ENCODE measurements at regions not wholly inside any gene's neighbourhood (a gene's known extent, or its start where the extent isn't known, plus 50 kb on each side); places are given as distances from the start of the nearest gene placed in this dataset.
"Not testable (repeated sequence)": the region's sequence is repeated elsewhere in the genome, so short reads cannot be mapped to it uniquely, and the experiment has no call there.

DNA sequence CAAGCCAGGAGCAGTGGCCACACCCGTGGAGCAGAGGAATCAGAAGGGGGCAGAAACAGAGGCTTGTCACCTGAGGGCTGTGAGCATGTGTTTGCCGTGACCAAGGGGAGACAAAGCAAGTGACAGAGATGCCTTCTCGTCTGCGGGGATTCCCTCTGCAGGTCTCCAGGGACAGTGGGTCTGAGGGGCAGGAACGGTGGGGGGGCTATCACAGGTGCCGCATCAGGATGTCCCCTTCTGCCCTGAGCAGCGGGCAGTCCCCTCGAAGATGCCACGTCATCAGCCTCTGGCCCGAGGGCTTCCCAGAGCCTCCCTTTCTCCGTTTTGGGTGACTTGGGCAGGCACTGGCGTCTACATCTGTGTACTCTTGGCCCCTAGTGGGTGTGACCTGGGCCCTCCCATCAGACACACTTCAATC, 338.7 kb downstream of the PREX1 start:
- TF ChIP-seq CTBP1 (IDR thresholded peaks at IDR 0.05; ENCODE audit: borderline replicate concordance) (no peak), ARNT (IDR thresholded peaks at IDR 0.05) (no peak), ELF4 (IDR thresholded peaks at IDR 0.05) (no peak), HDGF (IDR thresholded peaks at IDR 0.05; ENCODE audit: borderline replicate concordance) (no peak), NFRKB (IDR thresholded peaks at IDR 0.05) (no peak), FOXM1 (IDR thresholded peaks at IDR 0.05; ENCODE audit: borderline replicate concordance) (no peak), FOXK2 (IDR thresholded peaks at IDR 0.05) (no peak), SUZ12 (IDR thresholded peaks at IDR 0.05) (no peak), SP1 (IDR thresholded peaks at IDR 0.05) (no peak), TARDBP (IDR thresholded peaks at IDR 0.05) (no peak)
- TF ChIP-seq, protein P1, sequence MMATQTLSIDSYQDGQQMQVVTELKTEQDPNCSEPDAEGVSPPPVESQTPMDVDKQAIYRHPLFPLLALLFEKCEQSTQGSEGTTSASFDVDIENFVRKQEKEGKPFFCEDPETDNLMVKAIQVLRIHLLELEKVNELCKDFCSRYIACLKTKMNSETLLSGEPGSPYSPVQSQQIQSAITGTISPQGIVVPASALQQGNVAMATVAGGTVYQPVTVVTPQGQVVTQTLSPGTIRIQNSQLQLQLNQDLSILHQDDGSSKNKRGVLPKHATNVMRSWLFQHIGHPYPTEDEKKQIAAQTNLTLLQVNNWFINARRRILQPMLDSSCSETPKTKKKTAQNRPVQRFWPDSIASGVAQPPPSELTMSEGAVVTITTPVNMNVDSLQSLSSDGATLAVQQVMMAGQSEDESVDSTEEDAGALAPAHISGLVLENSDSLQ (IDR thresholded peaks at IDR 0.05): no peak
- ChIA-PET POLR2A (no interaction called here), CTCF (no interaction called here)
- no peak for DNase-seq (ENCODE audit: extremely low spot score)

DNA sequence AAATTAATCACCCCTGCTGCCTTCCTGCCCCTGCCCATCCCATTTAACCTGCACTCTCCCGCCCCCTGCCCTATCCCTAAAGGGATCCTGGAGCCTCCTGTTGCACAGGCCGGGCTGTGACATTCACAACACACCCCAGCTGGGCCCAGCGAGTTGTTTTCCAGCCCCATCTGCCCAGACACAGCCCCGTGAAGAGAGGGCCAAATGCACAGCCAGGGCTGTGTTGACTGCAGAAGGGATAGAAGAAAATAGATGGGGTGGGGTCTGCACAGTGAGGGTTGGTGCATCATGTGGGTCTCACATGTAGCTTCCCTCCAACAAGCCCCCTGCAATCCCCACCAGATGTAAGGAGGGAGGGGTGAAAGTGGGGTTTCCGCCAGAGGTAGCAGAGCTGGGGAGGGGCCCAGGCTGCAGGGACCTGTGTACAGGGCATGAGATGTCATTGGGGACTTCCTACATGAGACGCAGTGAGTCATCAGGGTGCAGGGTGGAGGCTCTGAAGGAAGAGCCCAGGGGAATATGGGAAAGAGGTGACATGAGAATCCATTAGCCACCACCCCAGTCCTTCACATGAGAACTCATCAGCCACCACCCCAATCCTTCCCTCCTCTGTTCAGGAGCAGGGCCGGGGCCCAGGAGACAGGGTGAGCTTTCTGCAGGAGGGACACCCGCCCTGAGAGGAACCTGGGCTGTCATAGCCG, 339.3 kb downstream of the PREX1 start:
- CTCF ChIA-PET; POLR2A ChIA-PET; DNase-seq (ENCODE audit: extremely low spot score): not testable (repeated sequence)

DNA sequence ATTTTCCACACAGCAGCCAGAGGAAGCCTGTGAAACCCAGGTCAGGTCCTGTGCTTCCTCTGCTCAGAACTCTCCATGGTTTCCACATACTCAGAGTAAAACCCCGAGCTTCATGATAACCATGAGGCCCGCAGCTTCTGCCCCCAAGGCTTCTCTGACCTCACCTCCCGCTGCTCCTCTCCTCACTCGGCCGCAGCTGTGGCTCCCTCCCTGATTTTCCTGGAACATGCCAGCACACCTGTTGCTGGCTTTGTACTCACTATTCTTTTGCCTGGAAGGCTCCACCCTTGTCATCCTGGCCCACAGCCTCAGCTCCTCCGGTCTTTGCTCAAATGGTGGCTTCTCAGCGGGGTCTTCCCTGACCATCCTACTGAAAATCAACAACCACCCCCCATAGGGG, 341.7 kb downstream of the PREX1 start:
- ChIA-PET CTCF (no interaction called here), POLR2A (no interaction called here)
- no peak for TF ChIP-seq SP1 (IDR thresholded peaks at IDR 0.05)
- DNase-seq (ENCODE audit: extremely low spot score): no peak

DNA sequence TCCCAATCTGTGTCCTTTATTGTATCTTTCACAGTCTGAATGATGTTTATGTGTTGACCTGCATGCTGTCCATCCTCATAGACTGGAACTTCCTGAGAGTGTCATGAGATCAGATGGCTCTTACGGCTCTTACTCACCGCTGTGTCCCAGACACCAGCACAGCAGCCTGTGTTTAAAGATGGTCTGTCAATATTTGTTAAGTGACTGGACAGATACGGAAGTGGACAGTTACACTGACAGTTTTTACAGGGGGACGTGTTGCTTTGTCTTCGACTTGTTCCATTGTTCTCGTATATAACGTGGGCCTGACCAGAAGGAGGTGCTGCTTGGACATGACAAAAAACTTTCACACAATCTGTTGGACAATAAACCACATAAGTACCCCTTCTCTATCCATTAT, 342.6 kb downstream of the PREX1 start:
- POLR2A ChIA-PET; DNase-seq (ENCODE audit: extremely low spot score); CTCF ChIA-PET: not testable (repeated sequence)

DNA sequence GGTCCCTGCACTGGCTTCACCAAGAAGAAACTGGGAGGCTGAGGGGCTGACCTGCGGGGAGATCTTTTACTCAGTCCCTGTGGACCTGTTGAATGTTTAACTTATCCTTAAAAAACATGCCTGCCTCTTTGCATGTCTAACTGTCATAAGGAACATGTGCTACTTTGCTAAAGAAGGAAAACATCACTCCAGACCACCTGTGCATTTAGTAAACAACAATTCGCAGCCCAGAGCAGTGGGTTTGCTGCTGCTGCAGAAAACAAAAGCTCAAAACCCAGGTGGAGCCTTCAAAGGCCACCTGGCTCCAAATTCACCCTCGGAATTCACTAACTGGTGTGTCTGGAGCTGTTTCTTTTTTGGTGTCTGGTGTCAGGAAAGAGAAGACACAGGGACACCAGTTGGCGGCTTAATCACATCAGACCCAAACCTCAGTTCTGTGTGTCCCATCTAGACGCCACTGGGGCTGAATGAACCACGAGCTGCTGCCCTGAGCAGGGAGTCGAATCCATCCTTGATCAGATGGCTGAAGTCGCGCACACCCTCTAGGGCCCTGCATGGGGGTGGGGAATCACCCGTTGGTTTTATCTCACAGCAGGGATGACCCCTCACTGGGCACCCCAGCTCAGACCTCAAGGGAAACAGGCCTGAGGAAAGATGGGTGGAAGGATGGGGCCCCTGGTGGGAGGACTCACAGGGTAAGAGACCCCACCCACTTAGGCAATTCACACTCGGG, 344.3 kb downstream of the PREX1 start:
- no peak for DNase-seq (ENCODE audit: extremely low spot score)
- ChIA-PET CTCF (no interaction called here), POLR2A (no interaction called here)
- TF ChIP-seq LEF1 (IDR thresholded peaks at IDR 0.05; ENCODE audit: borderline replicate concordance): no peak
- TF ChIP-seq FOXA1 (IDR thresholded peaks at IDR 0.05): no peak
- no peak for TF ChIP-seq L3MBTL2 (conservative IDR thresholded peaks at IDR 0.05)
- TF ChIP-seq CTBP1 (IDR thresholded peaks at IDR 0.05; ENCODE audit: borderline replicate concordance): no peak
- no peak for TF ChIP-seq FOXM1 (IDR thresholded peaks at IDR 0.05; ENCODE audit: borderline replicate concordance)
- no peak for TF ChIP-seq ELF4 (IDR thresholded peaks at IDR 0.05)
- no peak for TF ChIP-seq ZNF384 (IDR thresholded peaks at IDR 0.05)
- TF ChIP-seq FOXK2 (IDR thresholded peaks at IDR 0.05): no peak
- no peak for TF ChIP-seq BHLHE40 (IDR thresholded peaks at IDR 0.05; ENCODE audit: borderline replicate concordance)
- no peak for TF ChIP-seq SUZ12 (IDR thresholded peaks at IDR 0.05)

DNA sequence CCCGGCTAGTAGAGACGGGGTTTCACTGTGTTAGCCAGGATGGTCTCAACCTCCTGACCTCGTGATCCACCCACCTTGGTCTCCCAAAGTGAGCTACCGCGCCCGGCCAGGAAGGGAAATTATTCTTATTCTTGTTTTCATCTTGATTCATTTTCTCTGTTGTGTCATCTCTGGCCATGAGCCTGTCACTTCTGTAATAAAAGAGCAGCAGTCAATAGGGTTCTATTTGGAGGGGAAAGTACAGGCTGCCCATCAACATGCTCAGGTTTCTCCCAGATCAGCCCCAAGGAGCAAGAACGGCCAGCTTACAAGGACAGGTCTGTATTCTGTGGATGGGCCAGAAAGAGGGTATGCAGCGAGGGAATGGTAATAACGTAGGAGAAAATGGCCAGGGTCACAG, 345.0 kb downstream of the PREX1 start:
- CTCF ChIA-PET: no interaction called here
- TF ChIP-seq NFRKB (IDR thresholded peaks at IDR 0.05): no peak
- no peak for TF ChIP-seq LEF1 (IDR thresholded peaks at IDR 0.05; ENCODE audit: borderline replicate concordance)
- no peak for DNase-seq (ENCODE audit: extremely low spot score)
- POLR2A ChIA-PET: no interaction called here

DNA sequence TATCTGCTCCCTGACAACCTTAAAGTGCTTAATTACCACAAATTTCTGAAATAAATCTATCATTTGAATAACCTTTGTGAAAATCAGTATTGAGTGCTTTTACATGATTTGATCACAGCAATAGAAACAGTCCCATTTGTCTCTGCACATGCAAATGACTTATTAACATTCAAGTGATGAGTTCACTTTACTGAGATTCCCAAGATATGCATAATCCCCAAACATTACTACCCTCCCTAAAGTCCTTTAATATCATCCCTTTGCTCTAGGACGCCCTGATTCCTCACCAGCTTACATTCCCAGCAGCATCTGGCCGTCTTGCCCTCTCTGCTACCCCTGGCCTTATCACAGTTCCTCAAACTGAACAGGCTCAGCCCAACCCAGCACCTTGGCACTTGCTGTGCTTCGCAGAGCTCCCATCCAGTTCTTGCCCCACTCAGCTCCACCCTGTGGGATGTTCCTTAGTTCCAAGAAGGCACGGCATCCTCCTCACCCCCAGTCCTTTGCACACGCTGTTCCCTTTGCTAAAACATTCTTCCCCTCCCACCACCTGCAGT, 347.5 kb downstream of the PREX1 start:
- CTCF ChIA-PET: no interaction called here
- no peak for DNase-seq (ENCODE audit: extremely low spot score)
- POLR2A ChIA-PET: no interaction called here
- TF ChIP-seq ELF4 (IDR thresholded peaks at IDR 0.05) (no peak), HDGF (IDR thresholded peaks at IDR 0.05; ENCODE audit: borderline replicate concordance) (no peak), FOXA1 (IDR thresholded peaks at IDR 0.05) (no peak), SUZ12 (IDR thresholded peaks at IDR 0.05) (no peak), TARDBP (IDR thresholded peaks at IDR 0.05) (no peak), ARNT (IDR thresholded peaks at IDR 0.05) (no peak), FOXM1 (IDR thresholded peaks at IDR 0.05; ENCODE audit: borderline replicate concordance) (no peak), L3MBTL2 (conservative IDR thresholded peaks at IDR 0.05) (no peak), NFRKB (IDR thresholded peaks at IDR 0.05) (no peak), ZNF384 (IDR thresholded peaks at IDR 0.05) (no peak)

DNA sequence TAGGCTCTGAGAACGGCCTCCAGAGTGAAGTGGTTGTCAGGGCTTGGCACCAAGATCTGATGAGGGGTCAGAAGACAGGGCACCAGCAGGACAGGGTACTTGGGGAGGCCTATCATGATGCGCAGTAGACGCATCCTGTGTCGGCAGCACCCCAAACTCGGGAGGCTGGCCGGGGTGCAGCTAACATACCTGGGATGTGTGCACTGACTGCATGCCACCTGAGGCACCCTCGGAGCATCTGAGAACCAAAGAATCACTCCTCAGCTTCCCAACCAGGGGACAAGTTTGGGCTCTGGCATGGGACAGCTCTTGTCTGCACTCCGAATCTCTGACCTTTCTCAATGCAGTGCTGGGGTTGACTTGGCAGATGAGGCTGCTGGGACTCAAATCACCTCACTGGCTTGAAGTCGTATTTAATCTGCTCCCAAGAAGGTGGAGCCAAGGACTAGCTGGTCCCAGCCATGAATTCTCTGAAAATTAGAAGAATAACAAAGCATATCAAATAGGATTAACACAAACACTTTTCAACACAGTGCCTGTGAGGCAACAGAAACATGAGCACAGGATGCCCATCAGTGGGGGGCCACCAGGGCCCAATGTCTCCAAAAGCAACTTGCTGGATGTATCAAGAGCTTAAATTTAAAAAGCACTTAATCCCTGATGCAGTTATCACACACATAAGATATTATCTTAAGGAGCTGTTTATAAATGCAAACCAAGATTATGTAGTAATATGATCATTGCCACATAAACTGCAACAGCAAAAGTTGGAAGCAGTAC, 348.8 kb downstream of the PREX1 start:
- TF ChIP-seq NFRKB (IDR thresholded peaks at IDR 0.05) (no peak), ARNT (IDR thresholded peaks at IDR 0.05) (no peak), FOXM1 (IDR thresholded peaks at IDR 0.05; ENCODE audit: borderline replicate concordance) (no peak), HDGF (IDR thresholded peaks at IDR 0.05; ENCODE audit: borderline replicate concordance) (no peak)
- CTCF ChIA-PET: no interaction called here
- POLR2A ChIA-PET: interaction anchor here (1.0 kb wide), 1 partner anchor 14 kb away, joined by 3 read pairs; no protein-coding TSS in a partner anchor
- DNase-seq (ENCODE audit: extremely low spot score): no peak

All from HEK293T (cell line).